Gastroesophageal sphincter (tissue), 4 donors: ENCODE measurements at regions not wholly inside any gene's neighbourhood (a gene's known extent, or its start where the extent isn't known, plus 50 kb on each side); places are given as distances from the start of the nearest gene placed in this dataset.

ENCODE experiments used
- ATAC-seq: fragments of 150-250 bp; one replicate; pipeline ENCODE4 v1.9.1; 2016; ENCODE audit warnings: mild to moderate bottlenecking, moderate library complexity
- H3K27ac ChIP-seq, 4 donors: fragments of 200-600 bp; sonication (generic) in 3 of 4; 1 replicate in 3 of 4; 2 replicates in 1 of 4; pipeline ENCODE4 v1.5.1; 2016 to 2019
- H3K27me3 ChIP-seq: fragments of 200-600 bp; sonication (generic); one replicate; pipeline ENCODE4 v1.5.1; 2019
- H3K36me3 ChIP-seq, 2 donors: fragments of 200-600 bp; sonication (generic); one replicate each; pipeline ENCODE4 v1.5.1; 2019; ENCODE audit warnings: control low read depth in 1 of 2
- H3K4me1 ChIP-seq, 3 donors: fragments of 200-600 bp; sonication (generic); 1 replicate in 2 of 3; 2 replicates in 1 of 3; pipeline ENCODE4 v1.5.1; 2016 to 2019; ENCODE audit warnings: control low read depth in 2 of 3
- H3K4me3 ChIP-seq, 2 donors: fragments of 200-600 bp; sonication (generic); one replicate each; pipeline ENCODE4 v1.5.1; 2019; ENCODE audit warnings: mild to moderate bottlenecking in 1 of 2, moderate library complexity in 1 of 2
- H3K9me3 ChIP-seq, 3 donors: fragments of 200-600 bp; sonication (generic); one replicate each; pipeline ENCODE4 v1.5.1; 2017 to 2019; ENCODE audit warnings: control low read depth in 2 of 3
- EP300 ChIP-seq: sonication (generic); formaldehyde crosslinking; IDR thresholded peaks from one replicate; pipeline ENCODE4 v1.6.1; 2017; ENCODE audit warnings: antibody characterized with exemption, mild to moderate bottlenecking
- POLR2A ChIP-seq, 2 donors: fragments of 450-650 bp; IDR thresholded peaks; one replicate each; pipeline ENCODE4 v1.6.1; 2017; ENCODE audit warnings: antibody characterized with exemption in 2 of 2, mild to moderate bottlenecking in 2 of 2, moderate library complexity in 1 of 2
- POLR2AphosphoS5 ChIP-seq: sonication (generic); formaldehyde crosslinking; IDR thresholded peaks from one replicate; pipeline ENCODE4 v1.6.1; 2017; ENCODE audit warnings: antibody characterized with exemption
- WGBS, 2 donors: methylation state at CpG; one replicate each; pipeline ENCODE4 v1.1.5; 2018; ENCODE audit warnings: low coverage in 1 of 2; 5-methylcytosine and 5-hydroxymethylcytosine counted together
- TF ChIP-seq, protein P1 (sequence below), 4 experiments: fragments of 200-600 bp in 2 of 4; fragments of 450-650 bp in 2 of 4; sonication (generic) in 1 of 4; IDR thresholded peaks; one replicate each; pipeline ENCODE4 v1.5.1; 2017 to 2019; ENCODE audit warnings: antibody characterized with exemption in 4 of 4, mild to moderate bottlenecking in 2 of 4, moderate library complexity in 2 of 4

- 50 to 82% methylated on average over 1 of the region's 1 CpG for WGBS, 2 donors
- no peaks in the 10 kb centered on the region for H3K27me3 ChIP-seq
- ATAC-seq = no peak
These were observed 439.5 kb downstream of the EFNA5 start for GRCh38 chr5:107231191-107231590.

GRCh38 chr5:107230367-107230766, 440.4 kb downstream of the EFNA5 start:
- TF ChIP-seq POLR2A (IDR thresholded peaks at IDR 0.05) (no peak), EP300 (no peak), POLR2AphosphoS5 (no peak)
- TF ChIP-seq, protein P1, sequence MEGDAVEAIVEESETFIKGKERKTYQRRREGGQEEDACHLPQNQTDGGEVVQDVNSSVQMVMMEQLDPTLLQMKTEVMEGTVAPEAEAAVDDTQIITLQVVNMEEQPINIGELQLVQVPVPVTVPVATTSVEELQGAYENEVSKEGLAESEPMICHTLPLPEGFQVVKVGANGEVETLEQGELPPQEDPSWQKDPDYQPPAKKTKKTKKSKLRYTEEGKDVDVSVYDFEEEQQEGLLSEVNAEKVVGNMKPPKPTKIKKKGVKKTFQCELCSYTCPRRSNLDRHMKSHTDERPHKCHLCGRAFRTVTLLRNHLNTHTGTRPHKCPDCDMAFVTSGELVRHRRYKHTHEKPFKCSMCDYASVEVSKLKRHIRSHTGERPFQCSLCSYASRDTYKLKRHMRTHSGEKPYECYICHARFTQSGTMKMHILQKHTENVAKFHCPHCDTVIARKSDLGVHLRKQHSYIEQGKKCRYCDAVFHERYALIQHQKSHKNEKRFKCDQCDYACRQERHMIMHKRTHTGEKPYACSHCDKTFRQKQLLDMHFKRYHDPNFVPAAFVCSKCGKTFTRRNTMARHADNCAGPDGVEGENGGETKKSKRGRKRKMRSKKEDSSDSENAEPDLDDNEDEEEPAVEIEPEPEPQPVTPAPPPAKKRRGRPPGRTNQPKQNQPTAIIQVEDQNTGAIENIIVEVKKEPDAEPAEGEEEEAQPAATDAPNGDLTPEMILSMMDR (IDR thresholded peaks at IDR 0.05) = no peak
- H3K36me3 ChIP-seq = no peaks in the 10 kb centered on the region
- H3K9me3 ChIP-seq = no peaks in the 10 kb centered on the region
- H3K27me3 ChIP-seq = no peaks in the 10 kb centered on the region
- no peak overlapping the region for H3K27ac ChIP-seq
- no peaks in the 10 kb centered on the region for H3K4me1 ChIP-seq
- no peak for ATAC-seq
- H3K4me3 ChIP-seq = no peak overlapping the region
- 83 to 100% methylated on average over 1 to 2 of the region's 3 CpGs for WGBS, 2 donors

More at GRCh38 chr5:107231191-107231590, 439.5 kb downstream of the EFNA5 start:
- H3K4me1 ChIP-seq = no peaks in the 10 kb centered on the region
- H3K4me3 ChIP-seq = no peak overlapping the region
- no peak overlapping the region for H3K27ac ChIP-seq
- H3K36me3 ChIP-seq = no peaks in the 10 kb centered on the region
- TF ChIP-seq POLR2AphosphoS5 (no peak), POLR2A (IDR thresholded peaks at IDR 0.05) (no peak), EP300 (no peak)
- TF ChIP-seq, protein P1 (IDR thresholded peaks at IDR 0.05) = no peak
- no peaks in the 10 kb centered on the region for H3K9me3 ChIP-seq

- 86% methylated on average over 2 of the region's 2 CpGs; no CpG with 5 or more reads in 1 of the 2 donors for WGBS, 2 donors
- ATAC-seq = no peak
- Histone ChIP-seq H3K36me3 (no peaks in the 10 kb centered on the region), H3K4me3 (no peak overlapping the region), H3K27me3 (no peaks in the 10 kb centered on the region), H3K9me3 (no peaks in the 10 kb centered on the region), H3K27ac (no peak overlapping the region), H3K4me1 (no peaks in the 10 kb centered on the region)
- no peak for TF ChIP-seq POLR2AphosphoS5
These were observed 442.5 kb downstream of the EFNA5 start for GRCh38 chr5:107228226-107228625.

DNA sequence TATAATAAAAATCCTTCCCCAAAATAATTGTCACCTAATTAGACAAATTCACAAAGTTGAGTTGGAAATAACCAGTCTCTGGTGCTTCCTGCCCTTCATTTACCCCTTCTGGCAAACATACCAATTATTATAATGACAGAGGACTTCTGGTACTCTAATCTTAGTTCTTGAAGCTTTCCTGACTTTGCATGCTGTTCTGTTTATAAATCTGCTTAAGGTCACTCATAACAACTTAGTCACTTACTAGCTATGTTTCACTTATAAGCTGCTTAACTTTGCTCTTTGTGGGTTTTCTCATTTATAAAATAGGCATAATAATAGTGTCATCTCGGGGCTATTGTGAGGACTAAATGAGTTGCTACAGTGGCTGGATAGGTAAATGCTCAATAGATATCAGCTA, 446.5 kb downstream of the EFNA5 start:
- WGBS, 2 donors = 40% methylated on average over 1 of the region's 1 CpG
- Histone ChIP-seq H3K36me3 (no peaks in the 10 kb centered on the region), H3K9me3 (no peaks in the 10 kb centered on the region), H3K4me1 (no peaks in the 10 kb centered on the region), H3K27ac (peak overlapping the region in 1 of 4 donors; percentile 32), H3K27me3 (no peaks in the 10 kb centered on the region), H3K4me3 (no peak overlapping the region)
- TF ChIP-seq, protein P1 (IDR thresholded peaks at IDR 0.05) = no peak
- TF ChIP-seq POLR2AphosphoS5 = peak; percentile 73
- ATAC-seq = no peak

DNA sequence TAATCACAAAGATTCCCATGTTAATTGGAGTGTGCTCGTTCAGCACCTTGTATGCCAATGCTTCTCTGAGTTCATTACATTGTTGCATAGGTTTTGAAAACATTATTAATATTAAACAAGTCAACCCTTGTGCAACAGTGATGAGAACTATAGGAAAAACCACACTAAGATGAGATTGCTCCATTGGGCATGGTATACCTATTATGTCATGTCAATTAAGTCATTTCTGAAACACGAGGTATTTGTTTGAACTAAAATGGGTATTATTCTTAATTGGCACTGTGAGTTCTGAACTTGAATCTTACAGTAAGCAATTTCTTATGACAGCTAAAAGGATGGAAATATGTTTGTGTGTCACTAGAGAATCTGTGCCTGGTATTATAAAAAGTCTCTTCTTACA, 447.7 kb downstream of the EFNA5 start:
- no peaks in the 10 kb centered on the region for H3K27me3 ChIP-seq
- H3K4me1 ChIP-seq = peaks cover 0 to 8% (median 0%) of the 10 kb centered on the region in 3 donors
- H3K4me3 ChIP-seq = no peak overlapping the region
- WGBS, 2 donors = 88 to 89% methylated on average over 2 of the region's 2 CpGs
- H3K36me3 ChIP-seq = no peaks in the 10 kb centered on the region
- TF ChIP-seq EP300 (no peak), POLR2A (IDR thresholded peaks at IDR 0.05) (no peak), POLR2AphosphoS5 (no peak)
- TF ChIP-seq, protein P1 (IDR thresholded peaks at IDR 0.05) = no peak
- no peak overlapping the region for H3K27ac ChIP-seq
- no peaks in the 10 kb centered on the region for H3K9me3 ChIP-seq
- ATAC-seq = no peak

- Histone ChIP-seq H3K36me3 (no peaks in the 10 kb centered on the region), H3K27ac (no peak overlapping the region), H3K4me1 (peaks cover 0 to 23% (median 0%) of the 10 kb centered on the region in 3 donors), H3K9me3 (no peaks in the 10 kb centered on the region), H3K4me3 (no peak overlapping the region), H3K27me3 (no peaks in the 10 kb centered on the region)
- ATAC-seq = no peak
- TF ChIP-seq POLR2AphosphoS5 (no peak), POLR2A (IDR thresholded peaks at IDR 0.05) (no peak), EP300 (no peak)
- TF ChIP-seq, protein P1 (IDR thresholded peaks at IDR 0.05) = no peak
- 50 to 83% methylated on average over 1 of the region's 1 CpG for WGBS, 2 donors
These were observed 450.7 kb downstream of the EFNA5 start for GRCh38 chr5:107219993-107220392.
